ENCODE measurements at regions not wholly inside any gene's neighbourhood (a gene's known extent, or its start where the extent isn't known, plus 50 kb on each side); places are given as distances from the start of the nearest gene placed in this dataset.

- TF ChIP-seq UBTF (IDR thresholded peaks at IDR 0.05; ENCODE audit: borderline replicate concordance in 1 of 2, low read depth in 2 of 2, low read length in 2 of 2) (no peak), SETDB1 (IDR thresholded peaks at IDR 0.05; ENCODE audit: low read length) (no peak), BMI1 (IDR thresholded peaks at IDR 0.05; ENCODE audit: low read length) (no peak), HMG20A (CRISPR knock-in tag; conservative IDR thresholded peaks at IDR 0.05) (no peak), ZNF644 (tag; IDR thresholded peaks at IDR 0.05; ENCODE audit: low read depth) (peak; percentile 95), GTF2B (IDR thresholded peaks at IDR 0.05; ENCODE audit: extremely low read depth, insufficient read length) (no peak), MAFF (IDR thresholded peaks at IDR 0.05; ENCODE audit: low read length) (no peak; the same call in 1 of the 2 replicates), SLC30A9 (CRISPR knock-in tag; IDR thresholded peaks at IDR 0.05) (no peak), ZNF41 (CRISPR knock-in tag; conservative IDR thresholded peaks at IDR 0.05) (peak; percentile 86), SMC3 (conservative IDR thresholded peaks at IDR 0.05; ENCODE audit: insufficient read depth, low read depth, low read length) (no peak), CHD2 (IDR thresholded peaks at IDR 0.05; ENCODE audit: low read depth, low read length) (no peak), MCM3 (IDR thresholded peaks at IDR 0.05) (no peak), HMGN3 (IDR thresholded peaks at IDR 0.05; ENCODE audit: borderline replicate concordance, extremely low read depth, insufficient read length, low read depth, low read length) (peak; percentile 77), BCOR (IDR thresholded peaks at IDR 0.05) (0 out of 2 replicates have a peak, but pooled peaks have one; percentile 17), CBX8 (IDR thresholded peaks at IDR 0.05; ENCODE audit: borderline replicate concordance, extremely low read depth, low read depth, low read length, poor library complexity, severe bottlenecking) (no peak), ZNF583 (CRISPR knock-in tag; IDR thresholded peaks at IDR 0.05) (no peak), ZKSCAN1 (IDR thresholded peaks at IDR 0.05; ENCODE audit: low read depth, low read length) (no peak), NBN (IDR thresholded peaks at IDR 0.05; ENCODE audit: low read depth) (no peak; the same call in 1 of the 2 replicates), FOXO4 (CRISPR knock-in tag; IDR thresholded peaks at IDR 0.05) (no peak), TSC22D4 (tag; IDR thresholded peaks at IDR 0.05) (no peak), HEY1 (CRISPR knock-in tag; IDR thresholded peaks at IDR 0.05; ENCODE audit: borderline replicate concordance) (no peak), ETV1 (tag; conservative IDR thresholded peaks at IDR 0.05; ENCODE audit: low read depth) (no peak), ELK1 (CRISPR knock-in tag; IDR thresholded peaks at IDR 0.05) (no peak), FOXA1 (IDR thresholded peaks at IDR 0.05; ENCODE audit: borderline replicate concordance) (no peak), POLR2H (tag; IDR thresholded peaks at IDR 0.05; ENCODE audit: low read depth) (no peak; the same call in 1 of the 2 replicates)
These were observed 374.8 kb upstream of the SLCO3A1 start (continued) for GRCh38 chr15:91478717-91479191.
